HG03469 (cell line): ENCODE measurements at regions not wholly inside any gene's neighbourhood (a gene's known extent, or its start where the extent isn't known, plus 50 kb on each side); places are given as distances from the start of the nearest gene placed in this dataset.
"Not testable (repeated sequence)": the region's sequence is repeated elsewhere in the genome, so short reads cannot be mapped to it uniquely, and the experiment has no call there.

Source experiments
- ATAC-seq: cut with Tn5 transposase; IDR thresholded peaks from one replicate; pipeline ENCODE4 v1.9.1; 2021; ENCODE audit warnings: mild to moderate bottlenecking, moderate library complexity, moderate number of reproducible peaks; ENCODE audit not compliant: unreplicated experiment

GRCh38 chr16:29094729-29095624, 110.1 kb downstream of the LAT start:
- not testable (repeated sequence) for ATAC-seq

GRCh38 chr16:29094325-29094724, 109.5 kb downstream of the LAT start:
- not testable (repeated sequence) for ATAC-seq

GRCh38 chr16:29089679-29090078, 104.8 kb downstream of the LAT start:
- not testable (repeated sequence) for ATAC-seq

- not testable (repeated sequence) for ATAC-seq
Measured at GRCh38 chr16:29087673-29088072, 102.8 kb downstream of the LAT start.

- ATAC-seq: not testable (repeated sequence)
Measured at GRCh38 chr16:29081829-29082639, 97.2 kb downstream of the LAT start.

GRCh38 chr16:29074554-29075402, 89.9 kb downstream of the LAT start:
- ATAC-seq: not testable (repeated sequence)

- not testable (repeated sequence) for ATAC-seq
Measured at GRCh38 chr16:29062235-29062634, 77.4 kb downstream of the LAT start.

- ATAC-seq: not testable (repeated sequence)
Measured at GRCh38 chr16:29061467-29061921, 76.6 kb downstream of the LAT start.

GRCh38 chr16:29060022-29060810, 75.4 kb downstream of the LAT start:
- not testable (repeated sequence) for ATAC-seq

- not testable (repeated sequence) for ATAC-seq
Measured at GRCh38 chr16:29059575-29059974, 74.7 kb downstream of the LAT start.
